ENCODE measurements at regions not wholly inside any gene's neighbourhood (a gene's known extent, or its start where the extent isn't known, plus 50 kb on each side); places are given as distances from the start of the nearest gene placed in this dataset.
"Not testable (repeated sequence)": the region's sequence is repeated elsewhere in the genome, so short reads cannot be mapped to it uniquely, and the experiment has no call there.

DNA sequence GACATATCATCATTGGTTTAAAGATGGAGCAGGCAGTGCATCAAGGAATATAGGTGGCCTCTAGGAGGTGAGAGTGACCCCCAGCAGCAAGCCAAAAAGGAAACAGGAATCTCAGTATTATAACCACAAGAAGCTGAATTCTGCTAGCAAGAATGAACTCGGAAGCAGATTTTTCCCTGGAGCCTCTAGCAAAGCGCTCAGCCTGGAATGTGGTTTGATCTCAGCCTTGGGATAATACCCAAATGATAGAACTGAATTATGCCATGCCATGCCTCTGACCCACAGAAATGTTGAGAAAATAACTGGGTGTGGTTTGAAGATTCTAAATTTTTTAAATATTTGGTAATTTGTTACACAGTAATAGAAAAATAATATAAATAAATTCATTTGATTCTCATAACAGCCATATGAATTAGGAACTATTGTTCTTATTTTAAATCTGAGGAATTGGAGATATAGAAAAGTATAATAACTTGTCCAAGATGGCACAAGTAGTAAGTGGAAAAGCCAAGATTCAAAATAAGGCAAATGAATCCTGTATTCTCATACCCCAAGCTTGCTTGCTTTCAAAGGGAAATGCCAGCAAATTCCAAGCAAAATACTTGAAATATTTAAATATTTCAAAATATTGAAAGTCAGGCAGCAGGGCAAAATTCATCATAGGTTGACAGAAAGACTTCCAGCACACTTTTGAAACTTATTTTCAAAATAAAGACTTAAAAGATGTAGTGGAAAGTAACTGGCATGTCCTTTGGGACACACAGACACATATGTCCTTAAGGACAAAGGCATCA lies 567.4 kb downstream of the KCNA4 start:
- TF ChIP-seq, protein P1, sequence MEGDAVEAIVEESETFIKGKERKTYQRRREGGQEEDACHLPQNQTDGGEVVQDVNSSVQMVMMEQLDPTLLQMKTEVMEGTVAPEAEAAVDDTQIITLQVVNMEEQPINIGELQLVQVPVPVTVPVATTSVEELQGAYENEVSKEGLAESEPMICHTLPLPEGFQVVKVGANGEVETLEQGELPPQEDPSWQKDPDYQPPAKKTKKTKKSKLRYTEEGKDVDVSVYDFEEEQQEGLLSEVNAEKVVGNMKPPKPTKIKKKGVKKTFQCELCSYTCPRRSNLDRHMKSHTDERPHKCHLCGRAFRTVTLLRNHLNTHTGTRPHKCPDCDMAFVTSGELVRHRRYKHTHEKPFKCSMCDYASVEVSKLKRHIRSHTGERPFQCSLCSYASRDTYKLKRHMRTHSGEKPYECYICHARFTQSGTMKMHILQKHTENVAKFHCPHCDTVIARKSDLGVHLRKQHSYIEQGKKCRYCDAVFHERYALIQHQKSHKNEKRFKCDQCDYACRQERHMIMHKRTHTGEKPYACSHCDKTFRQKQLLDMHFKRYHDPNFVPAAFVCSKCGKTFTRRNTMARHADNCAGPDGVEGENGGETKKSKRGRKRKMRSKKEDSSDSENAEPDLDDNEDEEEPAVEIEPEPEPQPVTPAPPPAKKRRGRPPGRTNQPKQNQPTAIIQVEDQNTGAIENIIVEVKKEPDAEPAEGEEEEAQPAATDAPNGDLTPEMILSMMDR (IDR thresholded peaks at IDR 0.05; ENCODE audit: control extremely low read depth, extremely low read depth, low read depth, missing control alignments): no peak
- ChIA-PET POLR2A (no interaction called here), CTCF (interaction anchor here (1.3 to 1.4 kb wide), 2 partner anchors 10 to 693 kb away, joined by 3 to 5 read pairs; no protein-coding TSS in a partner anchor)
- no peak for DNase-seq (ENCODE audit: extremely low spot score)

DNA sequence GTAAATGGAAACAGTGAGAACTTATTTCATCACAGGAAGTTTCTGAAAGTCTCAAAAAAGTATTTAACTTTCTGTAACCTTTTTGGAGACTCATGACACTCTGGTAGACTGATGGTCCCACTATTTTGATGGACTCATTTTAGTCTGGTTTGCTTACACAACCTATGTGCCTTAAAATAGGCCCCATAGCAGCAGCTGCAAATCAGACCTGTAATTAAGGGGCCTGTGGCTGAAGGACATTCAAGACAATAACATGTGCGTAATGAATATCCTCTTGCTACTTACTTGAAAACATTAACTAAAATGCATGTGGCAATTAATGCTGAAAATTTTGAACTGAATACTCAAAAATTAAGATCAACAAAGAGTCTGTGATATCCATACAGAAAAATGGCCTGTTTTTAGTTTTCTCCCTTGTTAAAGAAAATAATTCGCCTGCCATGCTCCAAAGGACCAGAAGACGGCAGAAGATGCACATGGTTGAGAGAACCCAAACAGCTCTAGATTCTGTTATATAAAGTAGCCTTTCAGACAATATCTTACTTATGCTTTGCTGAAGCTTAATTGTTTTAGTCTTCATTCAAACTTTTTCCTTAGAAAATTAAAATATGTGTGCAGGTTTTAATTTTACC lies 568.5 kb downstream of the KCNA4 start:
- no peak for DNase-seq (ENCODE audit: extremely low spot score)
- POLR2A ChIA-PET: no interaction called here
- CTCF ChIA-PET: interaction anchor here (1.3 to 1.4 kb wide), 2 partner anchors 9 to 695 kb away, joined by 3 to 5 read pairs; no protein-coding TSS in a partner anchor
- TF ChIP-seq, protein P1 (IDR thresholded peaks at IDR 0.05; ENCODE audit: control extremely low read depth, extremely low read depth, low read depth, missing control alignments): peak; percentile 15

- POLR2A ChIA-PET: no interaction called here
- CTCF ChIA-PET: interaction anchor here (1.3 to 1.4 kb wide), 2 partner anchors 8 to 695 kb away, joined by 3 to 5 read pairs; no protein-coding TSS in a partner anchor
- DNase-seq (ENCODE audit: extremely low spot score): no peak
- TF ChIP-seq, protein P1 (IDR thresholded peaks at IDR 0.05; ENCODE audit: control extremely low read depth, extremely low read depth, low read depth, missing control alignments): no peak
Measured at GRCh38 chr11:29447821-29448220, 569.0 kb downstream of the KCNA4 start.

DNA sequence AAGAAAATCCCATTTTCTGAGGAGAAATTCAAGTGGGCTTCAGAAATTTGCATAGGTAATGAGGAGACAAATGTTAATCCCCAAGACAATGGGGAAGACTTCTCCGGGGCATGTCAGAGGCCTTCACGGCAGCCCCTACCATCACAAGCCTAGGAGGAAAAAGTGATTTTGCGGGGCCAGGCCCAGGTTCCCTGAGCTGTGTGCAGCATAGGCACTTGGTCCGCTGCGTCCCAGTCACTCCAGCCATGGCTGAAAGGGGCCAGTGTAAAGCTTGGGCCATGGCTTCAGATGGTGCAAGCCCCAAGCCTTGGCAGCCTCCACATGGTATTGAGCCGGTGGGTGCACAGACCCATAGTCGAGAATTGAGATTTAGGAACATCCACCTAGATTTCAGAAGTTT lies 570.7 kb downstream of the KCNA4 start:
- TF ChIP-seq, protein P1 (IDR thresholded peaks at IDR 0.05; ENCODE audit: control extremely low read depth, extremely low read depth, low read depth, missing control alignments): no peak
- DNase-seq (ENCODE audit: extremely low spot score): no peak
- ChIA-PET CTCF (no interaction called here), POLR2A (no interaction called here)

GRCh38 chr11:29445191-29445590 lies 571.6 kb downstream of the KCNA4 start:
- CTCF ChIA-PET; POLR2A ChIA-PET; DNase-seq (ENCODE audit: extremely low spot score): not testable (repeated sequence)

DNA sequence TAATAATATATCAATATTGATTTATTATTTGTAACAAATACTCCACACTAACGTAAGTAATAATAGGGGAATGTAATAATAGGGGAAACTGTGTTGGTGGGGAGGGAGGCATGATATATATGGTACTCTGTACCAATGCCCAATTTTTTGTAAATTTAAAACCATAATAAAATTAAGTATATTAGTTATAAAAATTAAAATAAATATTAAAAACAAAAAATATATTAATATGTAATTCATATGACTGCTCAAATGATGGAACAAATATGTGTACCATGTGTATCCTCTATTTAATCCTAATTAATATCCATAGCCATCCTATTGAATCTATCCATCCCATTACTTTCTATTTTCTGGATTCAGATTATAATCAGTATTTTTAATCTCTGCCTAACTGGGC lies 578.0 kb downstream of the KCNA4 start:
- TF ChIP-seq, protein P1 (IDR thresholded peaks at IDR 0.05; ENCODE audit: control extremely low read depth, extremely low read depth, low read depth, missing control alignments): no peak
- no peak for DNase-seq (ENCODE audit: extremely low spot score)
- ChIA-PET POLR2A (no interaction called here), CTCF (no interaction called here)

DNA sequence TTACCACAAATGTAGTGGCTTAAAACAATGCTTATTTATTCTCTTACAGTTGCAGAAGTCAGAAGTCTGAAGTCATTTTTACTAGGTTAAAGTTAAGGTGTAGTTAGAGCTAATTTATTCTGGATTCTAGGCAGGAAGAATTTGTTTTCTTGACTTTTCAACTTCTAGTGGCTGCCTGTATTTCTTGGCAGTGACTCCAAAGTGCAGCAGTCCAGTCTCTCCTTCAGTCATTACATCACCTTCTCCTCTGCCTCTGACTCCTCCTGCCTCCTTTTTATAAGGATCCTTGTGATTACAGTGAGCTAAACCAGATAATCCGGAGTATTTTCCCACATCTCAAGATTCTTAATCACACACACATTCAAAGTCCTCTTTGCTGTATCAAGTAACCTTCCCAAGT lies 581.4 kb downstream of the KCNA4 start:
- POLR2A ChIA-PET: no interaction called here
- TF ChIP-seq, protein P1 (IDR thresholded peaks at IDR 0.05; ENCODE audit: control extremely low read depth, extremely low read depth, low read depth, missing control alignments): no peak
- CTCF ChIA-PET: no interaction called here
- DNase-seq (ENCODE audit: extremely low spot score): no peak

Measured in GM10248 (cell line).